Glomerular visceral epithelial cell (primary cell): ENCODE measurements at regions not wholly inside any gene's neighbourhood (a gene's known extent, or its start where the extent isn't known, plus 50 kb on each side); places are given as distances from the start of the nearest gene placed in this dataset.
"Not testable (repeated sequence)": the region's sequence is repeated elsewhere in the genome, so short reads cannot be mapped to it uniquely, and the experiment has no call there.

ENCODE experiments used
- DNase-seq: peaks from one replicate; pipeline ENCODE4 v3.0.0-alpha.2; 2016; ENCODE audit errors: extremely low spot score

DNA sequence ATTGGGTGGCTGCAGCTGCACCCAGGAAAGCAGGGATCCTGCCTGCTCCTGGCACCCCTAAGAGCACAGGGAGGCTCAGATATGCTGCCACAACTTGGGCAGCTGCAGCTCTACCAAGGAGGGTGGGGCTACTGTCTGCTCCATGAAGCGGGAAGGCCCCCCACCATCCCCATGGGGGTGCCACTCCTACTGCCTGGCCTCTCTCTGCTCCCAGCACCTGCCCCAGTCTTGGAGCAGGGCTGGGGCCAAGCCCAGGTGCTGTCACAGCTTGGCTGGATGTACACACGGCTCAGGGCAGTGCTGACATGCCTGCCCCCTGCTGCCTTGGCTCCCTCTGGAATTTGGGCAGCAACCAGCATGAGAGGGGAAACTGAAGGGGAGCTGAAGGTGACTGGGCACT lies 214.7 kb upstream of the PLPPR1 start:
- DNase-seq: no peak

DNA sequence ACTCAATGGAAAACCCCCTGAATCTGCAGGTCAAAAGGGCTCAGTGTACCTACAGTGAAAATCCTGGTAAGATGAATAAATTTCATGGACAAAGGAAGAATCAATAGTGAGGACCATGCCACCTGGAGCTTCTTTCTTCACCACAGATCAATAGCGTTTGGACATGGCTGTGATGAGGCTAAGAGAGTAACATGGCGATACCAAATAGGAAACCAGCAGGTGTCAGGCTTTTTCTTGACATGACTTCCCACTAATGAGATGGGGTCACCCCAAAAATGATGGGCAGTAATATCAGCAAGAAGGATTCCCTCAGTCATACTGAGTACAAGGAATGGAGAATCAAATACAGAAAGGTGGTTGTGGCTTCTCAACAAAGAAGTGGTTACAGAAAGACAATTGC lies 208.5 kb upstream of the PLPPR1 start:
- no peak for DNase-seq

GRCh38 chr9:100833035-100833434 lies 195.5 kb upstream of the PLPPR1 start:
- DNase-seq: not testable (repeated sequence)

DNA sequence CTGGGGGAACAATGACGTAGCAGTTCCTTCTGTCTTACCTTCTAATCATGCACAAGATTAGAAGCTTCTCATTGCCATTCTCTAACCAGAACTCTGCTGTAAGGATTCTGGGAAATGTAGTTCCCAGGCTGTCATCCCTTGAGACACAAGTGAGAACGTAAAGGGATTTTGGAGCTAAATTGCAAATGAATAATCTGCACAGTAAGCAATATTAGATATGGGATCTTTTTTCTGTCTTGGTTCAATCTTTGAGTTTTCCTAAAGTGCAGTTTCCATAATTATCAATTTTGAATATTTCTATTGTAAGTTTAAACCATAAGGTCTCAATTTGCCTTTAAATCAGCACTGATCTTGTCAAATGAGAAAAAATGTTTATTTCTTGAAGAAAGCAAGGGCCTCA lies 189.7 kb upstream of the PLPPR1 start:
- no peak for DNase-seq

GRCh38 chr9:100848726-100849125 lies 179.8 kb upstream of the PLPPR1 start:
- no peak for DNase-seq

DNA sequence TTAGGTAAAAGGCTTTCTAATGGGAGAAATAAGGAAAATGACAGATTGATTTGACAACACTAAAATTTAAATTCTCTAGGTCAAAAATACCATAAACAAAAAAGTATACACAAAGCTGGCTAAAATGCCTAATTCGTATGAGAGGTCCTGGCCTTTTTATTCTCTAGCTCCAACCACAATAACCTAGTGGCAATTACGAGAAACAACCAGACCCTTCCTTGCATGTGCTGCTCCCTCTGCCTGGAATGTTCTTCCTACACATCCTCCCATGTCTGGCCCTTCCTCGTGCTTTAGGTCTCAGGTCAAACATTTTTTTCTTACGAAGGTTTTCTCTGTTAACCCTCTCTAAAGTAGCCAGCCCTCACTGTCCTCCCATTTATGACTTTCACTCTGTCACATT lies 176.4 kb upstream of the PLPPR1 start:
- no peak for DNase-seq

GRCh38 chr9:100856238-100856637 lies 172.3 kb upstream of the PLPPR1 start:
- DNase-seq: peak; percentile 2

- DNase-seq: no peak
These were observed 163.4 kb upstream of the PLPPR1 start for GRCh38 chr9:100865111-100865510.

- DNase-seq: no peak
These were observed 162.9 kb upstream of the PLPPR1 start for GRCh38 chr9:100865648-100866047.

DNA sequence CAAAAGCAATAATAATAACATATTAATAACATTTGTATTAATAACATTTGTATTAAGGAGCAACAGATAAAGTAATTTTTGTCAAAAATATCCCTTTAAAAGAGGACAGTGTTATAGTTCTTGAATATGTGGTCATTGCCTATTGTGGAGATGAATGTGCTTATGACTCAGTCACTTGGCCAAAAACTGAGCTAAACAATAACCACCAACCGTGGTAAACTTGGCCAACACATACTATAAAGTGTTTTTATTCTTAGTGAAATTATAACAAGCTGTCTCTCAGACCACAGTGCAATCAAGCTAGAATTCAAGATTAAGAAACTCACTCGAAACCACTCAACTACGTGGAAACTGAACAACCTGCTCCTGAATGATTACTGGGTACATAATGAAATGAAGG lies 159.2 kb upstream of the PLPPR1 start:
- DNase-seq: no peak

DNA sequence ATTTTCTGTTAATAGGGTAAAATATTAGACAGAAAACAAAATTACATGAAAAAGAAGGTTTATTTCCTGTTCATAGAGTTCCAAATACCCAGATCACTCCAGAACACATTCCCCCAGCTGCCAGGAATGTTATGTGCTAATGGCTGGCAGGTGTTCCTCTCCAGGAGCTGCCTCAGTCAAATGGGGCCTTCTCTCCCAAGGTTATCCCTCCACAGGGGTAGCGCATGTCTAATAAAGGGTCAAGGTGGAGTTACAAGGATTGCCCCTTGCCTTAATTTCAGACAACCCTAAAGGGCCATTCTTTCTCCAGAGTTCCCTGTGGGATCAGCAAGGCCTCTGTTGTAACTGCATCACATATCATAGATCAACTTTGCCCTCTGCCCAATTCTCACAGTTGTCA lies 148.6 kb upstream of the PLPPR1 start:
- no peak for DNase-seq

DNA sequence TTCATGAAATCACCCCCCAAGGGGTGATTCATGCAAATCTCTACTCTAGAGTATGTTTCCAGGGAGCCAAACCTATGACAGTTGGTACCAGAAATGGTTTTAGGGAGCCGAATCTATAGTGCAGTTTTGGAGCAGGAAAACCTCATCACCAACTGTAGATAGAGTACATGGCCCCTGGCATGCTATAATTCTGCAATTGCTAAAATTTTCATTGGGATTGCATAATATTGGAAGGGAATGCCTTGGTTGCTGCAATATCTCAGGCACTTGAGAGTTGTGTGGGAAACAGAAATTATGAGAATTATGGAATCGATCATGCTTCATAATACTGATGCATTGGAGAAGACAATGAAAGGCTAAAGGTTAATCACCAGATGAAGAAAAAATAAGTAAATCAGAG lies 148.2 kb upstream of the PLPPR1 start:
- no peak for DNase-seq

- DNase-seq: no peak
These were observed 144.0 kb upstream of the PLPPR1 start for GRCh38 chr9:100884518-100884917.

GRCh38 chr9:100890321-100890720 lies 138.2 kb upstream of the PLPPR1 start:
- DNase-seq: no peak

- DNase-seq: no peak
These were observed 117.3 kb upstream of the PLPPR1 start for GRCh38 chr9:100911273-100911672.

- no peak for DNase-seq
These were observed 115.3 kb upstream of the PLPPR1 start for GRCh38 chr9:100913257-100913656.

GRCh38 chr9:100914266-100914665 lies 114.3 kb upstream of the PLPPR1 start:
- DNase-seq: no peak

DNA sequence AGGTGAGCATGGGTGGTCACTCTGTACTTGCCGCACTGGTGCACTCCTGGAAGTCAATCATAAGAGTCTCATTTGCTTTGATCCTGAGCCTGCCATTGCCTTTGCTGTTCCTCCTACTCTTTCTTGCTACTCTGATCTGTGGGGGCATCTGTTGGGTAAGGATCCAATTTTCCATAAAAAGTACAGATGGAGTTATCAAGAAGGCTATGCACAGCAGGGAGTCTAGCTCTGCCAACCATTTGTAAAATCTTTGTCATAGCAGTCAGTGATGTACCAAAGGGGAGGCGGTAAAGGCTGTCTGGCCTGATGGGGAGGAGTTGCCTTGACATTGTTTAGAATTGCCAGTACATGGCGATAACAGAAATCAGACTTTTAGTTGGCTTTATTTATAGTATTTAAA lies 109.0 kb upstream of the PLPPR1 start:
- DNase-seq: no peak

DNA sequence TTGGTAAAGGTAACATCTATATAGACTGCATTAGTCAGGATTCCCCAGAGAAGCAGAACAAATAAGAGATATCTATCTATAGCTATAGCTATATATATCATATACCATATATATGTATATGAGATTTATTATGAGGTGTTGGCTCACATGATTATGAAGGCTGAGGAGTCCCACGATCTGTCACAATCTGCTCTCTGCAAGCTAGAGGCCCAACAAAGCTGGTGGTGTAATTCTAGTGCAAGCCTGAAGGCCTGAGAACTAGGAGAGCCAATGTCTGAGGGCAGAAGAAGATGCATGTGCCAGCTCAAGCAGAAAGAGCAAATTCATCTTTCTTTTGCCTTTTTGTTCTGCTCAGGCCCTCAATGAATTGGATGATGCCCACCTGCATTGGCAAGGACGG lies 102.2 kb upstream of the PLPPR1 start:
- DNase-seq: no peak

- DNase-seq: no peak
These were observed 100.8 kb upstream of the PLPPR1 start for GRCh38 chr9:100927763-100928162.

DNA sequence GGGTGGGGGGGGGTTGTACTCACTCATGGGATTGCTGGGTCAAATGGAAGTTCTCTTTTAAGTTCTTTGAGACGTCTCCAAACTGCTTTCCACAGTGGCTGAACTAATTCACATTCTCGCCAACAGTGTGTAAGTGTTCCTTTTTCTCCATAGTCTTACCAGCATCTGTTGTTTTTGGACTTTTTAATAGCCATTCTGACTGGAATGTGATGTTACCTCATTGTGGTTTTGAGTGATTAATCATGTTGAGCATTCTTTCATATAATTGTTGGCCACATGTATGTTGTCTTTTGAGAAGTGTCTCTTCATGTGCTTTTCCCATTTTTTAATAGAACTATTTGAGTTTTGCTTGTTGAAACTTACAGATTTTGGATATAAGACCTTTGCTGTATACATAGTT lies 94.9 kb upstream of the PLPPR1 start:
- DNase-seq: peak; percentile 31

DNA sequence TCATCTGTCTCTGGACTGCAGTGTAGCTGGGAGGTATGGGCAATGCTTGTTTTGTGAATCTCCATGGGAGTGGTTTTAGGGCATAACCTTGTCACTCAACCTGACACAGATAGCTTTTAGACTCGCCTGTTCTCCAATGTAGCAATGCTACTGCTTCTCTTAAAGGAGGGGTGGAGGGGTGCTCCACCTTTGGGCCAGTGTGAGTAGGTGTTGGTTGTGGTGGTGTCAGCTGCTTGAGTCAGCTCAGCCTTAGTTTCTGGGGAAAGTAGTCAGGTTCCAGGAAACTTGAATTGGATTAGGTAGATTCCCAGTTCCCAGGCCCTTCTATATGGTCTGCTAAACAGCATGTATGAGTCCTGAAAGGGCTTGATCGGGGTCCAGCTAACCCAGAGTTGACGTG lies 91.1 kb upstream of the PLPPR1 start:
- no peak for DNase-seq

- DNase-seq: no peak
These were observed 90.0 kb upstream of the PLPPR1 start for GRCh38 chr9:100938507-100938906.

- no peak for DNase-seq
These were observed 88.9 kb upstream of the PLPPR1 start for GRCh38 chr9:100939636-100940035.

DNA sequence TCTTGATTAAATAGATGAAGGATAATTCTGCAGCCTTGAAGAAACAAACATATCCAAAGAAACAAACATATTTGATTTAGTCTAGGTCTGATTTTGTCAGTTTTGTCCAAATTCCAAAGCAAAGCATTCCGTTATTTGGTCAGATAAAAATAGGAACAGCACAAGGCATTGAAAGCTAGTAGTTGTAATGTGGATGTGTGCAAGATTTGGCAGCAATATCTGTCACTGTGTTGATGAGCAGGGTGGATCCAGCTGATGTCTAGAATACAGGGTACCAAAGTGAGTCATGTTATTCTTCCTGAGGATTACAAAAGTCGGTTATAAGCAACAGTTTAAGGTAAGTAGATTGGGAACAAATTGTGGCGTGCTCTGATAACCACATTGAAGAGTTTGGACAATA lies 69.3 kb upstream of the PLPPR1 start:
- no peak for DNase-seq
